A673 (cell line): ENCODE measurements at regions not wholly inside any gene's neighbourhood (a gene's known extent, or its start where the extent isn't known, plus 50 kb on each side); places are given as distances from the start of the nearest gene placed in this dataset.

Source experiments
- BruUV-seq: library from RNA; stranded (reverse); fragments of 400-500 nt; replicated peaks from 2 replicates; lab custom pipeline; 2021; lab: Mats Ljungman, UMichigan
- CTCF ChIA-PET: fragments of 300-600 bp; sonication (Branson Sonifier 250); formaldehyde crosslinking; loops from one replicate; lab custom pipeline; 2022; ENCODE audit warnings: antibody characterized with exemption; lab: Charles Lee
- POLR2A ChIA-PET: fragments of 300-600 bp; sonication (Branson Sonifier 250); formaldehyde crosslinking; loops from one replicate; lab custom pipeline; 2022; ENCODE audit warnings: antibody characterized with exemption; ENCODE audit not compliant: low non-redundant PET; lab: Charles Lee
- DNase-seq: peaks from one replicate; pipeline ENCODE4 v3.0.0-alpha.2; 2015; ENCODE audit warnings: low spot score
- H3K27ac ChIP-seq: fragments of 200-600 bp; sonication (generic); 2 replicates; pipeline ENCODE4 v1.5.1; 2016; ENCODE audit warnings: mixed run types, low read depth, mild to moderate bottlenecking, mixed read lengths, antibody characterized with exemption, low read length; ENCODE audit not compliant: poor library complexity, severe bottlenecking
- H3K27me3 ChIP-seq: fragments of 200-600 bp; sonication (generic); replicated peaks from 2 replicates; pipeline ENCODE4 v1.6.1; 2017; ENCODE audit warnings: mixed run types, low read depth, mild to moderate bottlenecking, mixed read lengths, antibody characterized with exemption, low read length; ENCODE audit not compliant: insufficient read depth, poor library complexity
- H3K36me3 ChIP-seq: fragments of 200-600 bp; sonication (generic); 2 replicates; pipeline ENCODE4 v1.6.1; 2016; ENCODE audit warnings: mixed run types, mild to moderate bottlenecking, mixed read lengths, antibody characterized with exemption, low read length; ENCODE audit not compliant: insufficient read depth, poor library complexity, severe bottlenecking
- H3K4me1 ChIP-seq: fragments of 200-600 bp; sonication (generic); 2 replicates; pipeline ENCODE4 v1.6.1; 2017; ENCODE audit warnings: mixed run types, mild to moderate bottlenecking, mixed read lengths, antibody characterized with exemption, low read length; ENCODE audit not compliant: insufficient read depth, poor library complexity, severe bottlenecking
- H3K4me3 ChIP-seq: fragments of 200-600 bp; sonication (generic); 2 replicates; pipeline ENCODE4 v1.5.1; 2016; ENCODE audit warnings: low read depth, mixed run types, mild to moderate bottlenecking, mixed read lengths, low read length; ENCODE audit not compliant: poor library complexity, severe bottlenecking
- H3K9me3 ChIP-seq: fragments of 200-600 bp; sonication (generic); 2 replicates; pipeline ENCODE4 v1.6.1; 2016; ENCODE audit warnings: mixed run types, low read depth, mild to moderate bottlenecking, mixed read lengths, antibody characterized with exemption, low read length; ENCODE audit not compliant: poor library complexity, severe bottlenecking
- CTCF ChIP-seq: fragments of 300-800, 200-600 bp; sonication (generic); conservative IDR thresholded peaks from 2 replicates; pipeline ENCODE4 v1.5.1; 2017; ENCODE audit warnings: low read depth, mild to moderate bottlenecking, antibody characterized with exemption, low read length, moderate library complexity, mixed read lengths
- EZH2 ChIP-seq: fragments of 200-600 bp; sonication (generic); IDR thresholded peaks from 2 replicates; pipeline ENCODE4 v1.6.1; 2017; ENCODE audit warnings: borderline replicate concordance, low read depth, mild to moderate bottlenecking, mixed read lengths, antibody characterized with exemption, low read length; ENCODE audit not compliant: poor library complexity, severe bottlenecking
- intact Hi-C: fragments of 100-400 bp; cut with micrococcal nuclease; formaldehyde crosslinking; loops from one replicate; pipeline ENCODE4 v1.10.0; 2022; ENCODE audit not compliant: unreplicated experiment

- no TSS peak for BruUV-seq
- Histone ChIP-seq H3K36me3 (no peaks in the 10 kb centered on the region), H3K27me3 (no peaks in the 10 kb centered on the region), H3K9me3 (no peaks in the 10 kb centered on the region), H3K27ac (peak overlapping the region; percentile 61), H3K4me1 (peaks cover 23% of the 10 kb centered on the region), H3K4me3 (no peak overlapping the region)
- no peak for TF ChIP-seq EZH2
- DNase-seq: peak; percentile 89
- ChIA-PET POLR2A (no interaction called here), CTCF (no interaction called here)
- intact Hi-C loops: no loop called here
These were observed 218.2 kb downstream of the C6orf118 start for GRCh38 chr6:165091121-165091785.

GRCh38 chr6:165090242-165090641 is 219.2 kb downstream of the C6orf118 start:
- Histone ChIP-seq H3K9me3 (no peaks in the 10 kb centered on the region), H3K36me3 (no peaks in the 10 kb centered on the region), H3K27me3 (no peaks in the 10 kb centered on the region), H3K4me3 (no peak overlapping the region), H3K4me1 (peaks cover 23% of the 10 kb centered on the region), H3K27ac (no peak overlapping the region)
- no TSS peak for BruUV-seq
- peak; percentile 61 for DNase-seq
- ChIA-PET CTCF (no interaction called here), POLR2A (no interaction called here)
- no peak for TF ChIP-seq CTCF
- no peak for TF ChIP-seq EZH2
- intact Hi-C loops: no loop called here

GRCh38 chr6:165086814-165087213 is 222.6 kb downstream of the C6orf118 start:
- intact Hi-C loops: no loop called here
- no peak for DNase-seq
- H3K27me3 ChIP-seq: no peaks in the 10 kb centered on the region
- no peaks in the 10 kb centered on the region for H3K9me3 ChIP-seq
- no TSS peak for BruUV-seq
- no peak overlapping the region for H3K27ac ChIP-seq
- peaks cover 12% of the 10 kb centered on the region for H3K4me1 ChIP-seq
- H3K4me3 ChIP-seq: no peak overlapping the region
- ChIA-PET POLR2A (no interaction called here), CTCF (no interaction called here)
- no peaks in the 10 kb centered on the region for H3K36me3 ChIP-seq
- no peak for TF ChIP-seq EZH2
- no peak for TF ChIP-seq CTCF

- BruUV-seq: no TSS peak
- H3K27me3 ChIP-seq: no peaks in the 10 kb centered on the region
- TF ChIP-seq CTCF (no peak), EZH2 (no peak)
- no peak for DNase-seq
- H3K4me1 ChIP-seq: no peaks in the 10 kb centered on the region
- intact Hi-C loops: no loop called here
- CTCF ChIA-PET: no interaction called here
- H3K9me3 ChIP-seq: no peaks in the 10 kb centered on the region
- POLR2A ChIA-PET: no interaction called here
- no peak overlapping the region for H3K4me3 ChIP-seq
- no peaks in the 10 kb centered on the region for H3K36me3 ChIP-seq
- no peak overlapping the region for H3K27ac ChIP-seq
These were observed 226.8 kb downstream of the C6orf118 start for GRCh38 chr6:165082636-165083035.
